SK-N-SH (cell line): ENCODE measurements at regions not wholly inside any gene's neighbourhood (a gene's known extent, or its start where the extent isn't known, plus 50 kb on each side); places are given as distances from the start of the nearest gene placed in this dataset.

Source experiments
- CTCF ChIA-PET: fragments of 300-600, 350-600 bp; formaldehyde crosslinking; extraction: SDS; loops from one replicate; lab custom pipeline; 2021; lab: Yijun Ruan, JAX
- POLR2A ChIA-PET: fragments of 350-600 bp; sonication (Branson Sonifier 250); formaldehyde crosslinking; extraction: SDS; loops from one replicate; lab custom pipeline; 2020; ENCODE audit warnings: antibody characterized with exemption, inconsistent platforms; lab: Yijun Ruan, JAX
- DNase-seq: peaks from one replicate; pipeline ENCODE4 v3.0.0; 2012
- H2AFZ ChIP-seq: fragments of 200-600 bp; sonication (generic); 2 replicates; pipeline ENCODE4 v1.8.1; 2016; ENCODE audit warnings: antibody characterized with exemption, mild to moderate bottlenecking, low read depth
- H3F3A ChIP-seq: fragments of 200-600 bp; sonication (generic); replicated peaks from 2 replicates; pipeline ENCODE3; 2016; ENCODE audit warnings: antibody characterized with exemption, mild to moderate bottlenecking; ENCODE audit not compliant: insufficient read depth
- H3K27ac ChIP-seq, 2 experiments: fragments of 200-500 bp in 1 of 2; fragments of 200-600 bp in 1 of 2; sonication (Bioruptor generic) in 1 of 2; sonication (generic), shearing (Covaris generic) in 1 of 2; 2 replicates each; pipeline versions ENCODE4 v1.5.1 to v1.6.1; 2014 to 2016; ENCODE audit warnings: low read depth in 2 of 2, inconsistent platforms in 1 of 2, low read length in 1 of 2, mild to moderate bottlenecking in 1 of 2, mixed read lengths in 1 of 2
- H3K27me3 ChIP-seq: fragments of 200-600 bp; sonication (generic), shearing (Covaris generic); 2 replicates; pipeline ENCODE4 v1.6.1; 2016; ENCODE audit warnings: mixed run types; ENCODE audit not compliant: insufficient read depth
- H3K36me3 ChIP-seq, 2 experiments: fragments of 200-500 bp in 1 of 2; fragments of 200-600 bp in 1 of 2; sonication (Bioruptor generic) in 1 of 2; sonication (generic) in 1 of 2; replicated peaks in 1 of 2; 2 replicates each; pipeline versions ENCODE3 to v1.5.1; 2014 to 2016; ENCODE audit warnings: low read length in 1 of 2, mild to moderate bottlenecking in 1 of 2; ENCODE audit not compliant: insufficient read depth in 2 of 2, control insufficient read depth in 1 of 2
- H3K4me1 ChIP-seq, 2 experiments: fragments of 200-500 bp in 1 of 2; fragments of 200-600 bp in 1 of 2; sonication (Bioruptor generic) in 1 of 2; sonication (generic), shearing (Covaris generic) in 1 of 2; 2 replicates each; pipeline versions ENCODE4 v1.5.1 to v1.6.1; 2014 to 2016; ENCODE audit warnings: low read depth in 1 of 2, low read length in 1 of 2, mixed run types in 1 of 2; ENCODE audit not compliant: insufficient read depth in 2 of 2, control insufficient read depth in 1 of 2
- H3K4me2 ChIP-seq: fragments of 200-600 bp; sonication (generic), shearing (Covaris generic); 2 replicates; pipeline ENCODE4 v1.6.1; 2017; ENCODE audit warnings: mixed run types
- H3K4me3 ChIP-seq, 2 experiments: fragments of 200-500 bp in 1 of 2; fragments of 200-600 bp in 1 of 2; sonication (Bioruptor generic) in 1 of 2; sonication (generic), shearing (Covaris generic) in 1 of 2; 2 replicates each; pipeline versions ENCODE4 v1.5.1 to v1.8.1; 2014 to 2016; ENCODE audit warnings: low read depth in 2 of 2, inconsistent platforms in 1 of 2, low read length in 1 of 2, mild to moderate bottlenecking in 1 of 2, mixed read lengths in 1 of 2, moderate library complexity in 1 of 2
- H3K79me2 ChIP-seq: fragments of 200-600 bp; sonication (generic); 2 replicates; pipeline ENCODE4 v1.8.1; 2017; ENCODE audit warnings: mild to moderate bottlenecking; ENCODE audit not compliant: insufficient read depth
- H3K9ac ChIP-seq: fragments of 200-600 bp; sonication (generic); 2 replicates; pipeline ENCODE4 v1.6.1; 2017; ENCODE audit warnings: mixed run types
- H3K9me2 ChIP-seq: fragments of 200-600 bp; sonication (generic); 2 replicates; pipeline ENCODE4 v1.6.1; 2017; ENCODE audit warnings: mixed run types
- H3K9me3 ChIP-seq: fragments of 200-600 bp; sonication (generic); 2 replicates; pipeline ENCODE4 v1.6.1; 2017; ENCODE audit warnings: mixed run types, mild to moderate bottlenecking, moderate library complexity
- H4K20me1 ChIP-seq: fragments of 200-600 bp; sonication (generic); 2 replicates; pipeline ENCODE4 v1.6.1; 2017; ENCODE audit warnings: mild to moderate bottlenecking, mixed run types; ENCODE audit not compliant: insufficient read depth
- CHD2 ChIP-seq: fragments of 150-350 bp; IDR thresholded peaks from 2 replicates; pipeline ENCODE4 v1.6.1; 2018; ENCODE audit warnings: low read length; ENCODE audit not compliant: partially characterized antibody
- ELF1 ChIP-seq: IDR thresholded peaks from 2 replicates; pipeline ENCODE4 v1.4.0; 2012
- EZH2phosphoT487 ChIP-seq: fragments of 200-600 bp; sonication (generic); IDR thresholded peaks from 2 replicates; pipeline ENCODE4 v1.6.1; 2017; ENCODE audit warnings: low read depth, mixed run types, mild to moderate bottlenecking, antibody characterized with exemption, moderate library complexity, borderline replicate concordance
- FOSL2 ChIP-seq: IDR thresholded peaks from 2 replicates; pipeline ENCODE4 v1.4.0; 2012; ENCODE audit warnings: low read depth, mild to moderate bottlenecking, moderate library complexity, borderline replicate concordance
- FOXJ3 ChIP-seq: sonication (generic); formaldehyde crosslinking; IDR thresholded peaks from 2 replicates; pipeline ENCODE4 v1.5.1; 2020; ENCODE audit warnings: mild to moderate bottlenecking, missing genetic modification reagents
- GATA2 ChIP-seq: sonication (generic); formaldehyde crosslinking; IDR thresholded peaks from 2 replicates; pipeline ENCODE4 v1.5.0; 2020; ENCODE audit warnings: mild to moderate bottlenecking, missing genetic modification reagents
- JUND ChIP-seq: IDR thresholded peaks from 2 replicates; pipeline ENCODE4 v1.4.0; 2012
- MEF2A ChIP-seq: IDR thresholded peaks from 2 replicates; pipeline ENCODE4 v1.4.0; 2012; ENCODE audit warnings: low read depth, borderline replicate concordance
- NFIC ChIP-seq: IDR thresholded peaks from 2 replicates; pipeline ENCODE4 v1.4.0; 2012; ENCODE audit warnings: borderline replicate concordance
- NRF1 ChIP-seq: IDR thresholded peaks from 2 replicates; pipeline ENCODE4 v1.6.1; 2012; ENCODE audit warnings: low read depth, mild to moderate bottlenecking, low read length
- POLR2AphosphoS5 ChIP-seq: IDR thresholded peaks from 2 replicates; pipeline ENCODE4 v1.6.1; 2012; ENCODE audit warnings: low read depth, low read length
- RCOR1 ChIP-seq: fragments of 150-350 bp; IDR thresholded peaks from 2 replicates; pipeline ENCODE4 v1.6.1; 2017; ENCODE audit warnings: antibody characterized with exemption, low read length
- RFX5 ChIP-seq: IDR thresholded peaks from 2 replicates; pipeline ENCODE4 v1.6.1; 2012; ENCODE audit warnings: mild to moderate bottlenecking, improper control_type of control experiment, low read length
- RXRA ChIP-seq: IDR thresholded peaks from 2 replicates; pipeline ENCODE4 v1.4.0; 2012; ENCODE audit warnings: low read depth, mild to moderate bottlenecking, borderline replicate concordance
- SIN3A ChIP-seq: IDR thresholded peaks from 2 replicates; pipeline ENCODE4 v1.6.1; 2012; ENCODE audit warnings: low read depth, mild to moderate bottlenecking, low read length, moderate library complexity, borderline replicate concordance
- SMC3 ChIP-seq: IDR thresholded peaks from 2 replicates; pipeline ENCODE4 v1.6.1; 2012; ENCODE audit warnings: low read depth, low read length, improper control_type of control experiment
- TEAD4 ChIP-seq: IDR thresholded peaks from 2 replicates; pipeline ENCODE4 v1.4.0; 2012; ENCODE audit warnings: mild to moderate bottlenecking, borderline replicate concordance; ENCODE audit not compliant: insufficient read depth
- WGBS: methylation state at CpG from one replicate; pipeline ENCODE4 v1.1.6; 2017; ENCODE audit warnings: low lambda C conversion rate; 5-methylcytosine and 5-hydroxymethylcytosine counted together
- TF ChIP-seq, protein P1 (sequence below): fragments of 150-350 bp; IDR thresholded peaks from 2 replicates; pipeline ENCODE4 v1.6.1; 2016; ENCODE audit warnings: mild to moderate bottlenecking, low read depth, low read length
- TF ChIP-seq, protein P2 (sequence below): IDR thresholded peaks from 2 replicates; pipeline ENCODE4 v1.6.1; 2012; ENCODE audit warnings: mild to moderate bottlenecking, low read depth, low read length, moderate library complexity
- TF ChIP-seq, protein P3 (sequence below): IDR thresholded peaks from 2 replicates; pipeline ENCODE4 v1.4.0; 2012; ENCODE audit warnings: low read depth, borderline replicate concordance

DNA sequence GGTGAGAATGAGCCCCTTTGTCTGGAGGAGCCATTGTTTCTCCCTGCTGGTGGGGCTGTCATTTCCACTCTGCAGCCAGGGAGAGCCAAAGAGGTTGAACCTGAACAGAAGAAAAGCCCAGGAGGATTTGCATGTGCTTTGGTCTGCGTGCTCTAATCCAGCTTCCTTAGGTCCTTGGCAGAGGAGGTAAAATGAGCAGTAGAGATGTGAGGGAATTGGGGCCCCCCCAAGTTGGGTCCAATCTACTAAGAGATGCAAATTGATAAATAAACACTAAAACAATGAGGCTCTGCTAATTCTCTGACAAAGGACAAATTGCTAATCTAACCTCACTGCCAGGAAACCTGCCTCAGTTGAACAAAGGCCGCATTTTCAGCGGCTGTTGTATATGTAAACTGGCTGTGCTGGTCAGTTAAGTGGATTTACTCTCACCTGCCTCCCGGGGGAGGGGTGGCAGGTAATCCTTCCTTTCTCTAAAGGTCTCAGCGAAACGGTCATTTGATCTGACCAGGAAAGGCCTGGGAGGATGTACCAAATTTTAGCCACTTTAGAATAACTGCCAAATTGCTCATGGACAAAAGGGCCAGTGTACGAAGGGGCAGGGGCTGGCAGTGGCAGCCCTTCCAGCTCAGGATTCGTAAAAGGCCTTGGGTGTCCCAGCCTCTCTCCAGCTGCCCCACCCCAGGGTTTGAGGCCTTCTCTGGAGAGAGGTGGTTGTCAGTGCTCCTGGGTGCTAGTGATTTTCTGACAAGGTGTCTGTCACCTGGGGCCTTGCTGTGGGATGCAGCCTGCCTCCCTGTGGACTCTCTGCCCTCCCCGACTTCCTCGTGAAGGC, 193.6 kb downstream of the MIB1 start:
- POLR2A ChIA-PET = no interaction called here
- no peak for DNase-seq
- Histone ChIP-seq H3K36me3 (no peaks in the 10 kb centered on the region), H3K9me3 (no peaks in the 10 kb centered on the region), H4K20me1 (no peaks in the 10 kb centered on the region), H3K27ac (no peak overlapping the region), H3K4me3 (no peak overlapping the region), H2AFZ (no peak overlapping the region), H3K4me1 (no peaks in the 10 kb centered on the region), H3K79me2 (no peaks in the 10 kb centered on the region), H3F3A (no peaks in the 10 kb centered on the region), H3K9ac (no peak overlapping the region), H3K4me2 (no peak overlapping the region), H3K9me2 (no peaks in the 10 kb centered on the region), H3K27me3 (peaks cover 79% of the 10 kb centered on the region; the same call in 1 of the 2 replicates)
- 34% methylated on average over 8 of the region's 10 CpGs for WGBS
- CTCF ChIA-PET = no interaction called here
- no peak for TF ChIP-seq GATA2 (CRISPR knock-in tag)
- no peak for TF ChIP-seq FOXJ3 (CRISPR knock-in tag)
- TF ChIP-seq NFIC = no peak
- no peak for TF ChIP-seq RFX5
- TF ChIP-seq, protein P1, sequence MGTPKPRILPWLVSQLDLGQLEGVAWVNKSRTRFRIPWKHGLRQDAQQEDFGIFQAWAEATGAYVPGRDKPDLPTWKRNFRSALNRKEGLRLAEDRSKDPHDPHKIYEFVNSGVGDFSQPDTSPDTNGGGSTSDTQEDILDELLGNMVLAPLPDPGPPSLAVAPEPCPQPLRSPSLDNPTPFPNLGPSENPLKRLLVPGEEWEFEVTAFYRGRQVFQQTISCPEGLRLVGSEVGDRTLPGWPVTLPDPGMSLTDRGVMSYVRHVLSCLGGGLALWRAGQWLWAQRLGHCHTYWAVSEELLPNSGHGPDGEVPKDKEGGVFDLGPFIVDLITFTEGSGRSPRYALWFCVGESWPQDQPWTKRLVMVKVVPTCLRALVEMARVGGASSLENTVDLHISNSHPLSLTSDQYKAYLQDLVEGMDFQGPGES = no peak
- no peak for TF ChIP-seq SIN3A

DNA sequence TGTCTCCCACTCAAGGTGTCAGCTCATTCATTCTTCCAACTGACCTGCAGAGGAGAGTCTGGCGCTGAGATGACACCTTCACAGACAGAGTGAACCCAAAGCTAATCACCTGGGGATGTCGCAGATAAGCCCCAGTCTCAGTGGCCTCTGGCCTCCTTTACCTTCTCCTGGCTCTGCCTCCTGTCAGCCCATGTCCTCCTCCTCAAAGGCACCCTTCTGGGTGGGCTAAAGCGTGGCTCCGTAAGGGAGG, 194.1 kb downstream of the MIB1 start:
- ChIA-PET POLR2A (no interaction called here), CTCF (no interaction called here)
- no peak for DNase-seq

More for the DNA sequence above, 194.1 kb downstream of the MIB1 start:
- 6% methylated on average over 3 of the region's 4 CpGs for WGBS
- H3F3A ChIP-seq = no peaks in the 10 kb centered on the region
- TF ChIP-seq ELF1 (no peak), TEAD4 (no peak), CHD2 (no peak), SMC3 (no peak), SIN3A (no peak), JUND (no peak), EZH2phosphoT487 (no peak), RCOR1 (no peak), POLR2AphosphoS5 (no peak), FOSL2 (no peak), RFX5 (no peak), GATA2 (CRISPR knock-in tag) (no peak), NRF1 (no peak), MEF2A (no peak), RXRA (no peak)
- TF ChIP-seq, protein P2, sequence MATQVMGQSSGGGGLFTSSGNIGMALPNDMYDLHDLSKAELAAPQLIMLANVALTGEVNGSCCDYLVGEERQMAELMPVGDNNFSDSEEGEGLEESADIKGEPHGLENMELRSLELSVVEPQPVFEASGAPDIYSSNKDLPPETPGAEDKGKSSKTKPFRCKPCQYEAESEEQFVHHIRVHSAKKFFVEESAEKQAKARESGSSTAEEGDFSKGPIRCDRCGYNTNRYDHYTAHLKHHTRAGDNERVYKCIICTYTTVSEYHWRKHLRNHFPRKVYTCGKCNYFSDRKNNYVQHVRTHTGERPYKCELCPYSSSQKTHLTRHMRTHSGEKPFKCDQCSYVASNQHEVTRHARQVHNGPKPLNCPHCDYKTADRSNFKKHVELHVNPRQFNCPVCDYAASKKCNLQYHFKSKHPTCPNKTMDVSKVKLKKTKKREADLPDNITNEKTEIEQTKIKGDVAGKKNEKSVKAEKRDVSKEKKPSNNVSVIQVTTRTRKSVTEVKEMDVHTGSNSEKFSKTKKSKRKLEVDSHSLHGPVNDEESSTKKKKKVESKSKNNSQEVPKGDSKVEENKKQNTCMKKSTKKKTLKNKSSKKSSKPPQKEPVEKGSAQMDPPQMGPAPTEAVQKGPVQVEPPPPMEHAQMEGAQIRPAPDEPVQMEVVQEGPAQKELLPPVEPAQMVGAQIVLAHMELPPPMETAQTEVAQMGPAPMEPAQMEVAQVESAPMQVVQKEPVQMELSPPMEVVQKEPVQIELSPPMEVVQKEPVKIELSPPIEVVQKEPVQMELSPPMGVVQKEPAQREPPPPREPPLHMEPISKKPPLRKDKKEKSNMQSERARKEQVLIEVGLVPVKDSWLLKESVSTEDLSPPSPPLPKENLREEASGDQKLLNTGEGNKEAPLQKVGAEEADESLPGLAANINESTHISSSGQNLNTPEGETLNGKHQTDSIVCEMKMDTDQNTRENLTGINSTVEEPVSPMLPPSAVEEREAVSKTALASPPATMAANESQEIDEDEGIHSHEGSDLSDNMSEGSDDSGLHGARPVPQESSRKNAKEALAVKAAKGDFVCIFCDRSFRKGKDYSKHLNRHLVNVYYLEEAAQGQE = no peak
- TF ChIP-seq, protein P3, sequence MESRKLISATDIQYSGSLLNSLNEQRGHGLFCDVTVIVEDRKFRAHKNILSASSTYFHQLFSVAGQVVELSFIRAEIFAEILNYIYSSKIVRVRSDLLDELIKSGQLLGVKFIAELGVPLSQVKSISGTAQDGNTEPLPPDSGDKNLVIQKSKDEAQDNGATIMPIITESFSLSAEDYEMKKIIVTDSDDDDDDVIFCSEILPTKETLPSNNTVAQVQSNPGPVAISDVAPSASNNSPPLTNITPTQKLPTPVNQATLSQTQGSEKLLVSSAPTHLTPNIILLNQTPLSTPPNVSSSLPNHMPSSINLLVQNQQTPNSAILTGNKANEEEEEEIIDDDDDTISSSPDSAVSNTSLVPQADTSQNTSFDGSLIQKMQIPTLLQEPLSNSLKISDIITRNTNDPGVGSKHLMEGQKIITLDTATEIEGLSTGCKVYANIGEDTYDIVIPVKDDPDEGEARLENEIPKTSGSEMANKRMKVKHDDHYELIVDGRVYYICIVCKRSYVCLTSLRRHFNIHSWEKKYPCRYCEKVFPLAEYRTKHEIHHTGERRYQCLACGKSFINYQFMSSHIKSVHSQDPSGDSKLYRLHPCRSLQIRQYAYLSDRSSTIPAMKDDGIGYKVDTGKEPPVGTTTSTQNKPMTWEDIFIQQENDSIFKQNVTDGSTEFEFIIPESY = no peak
- TF ChIP-seq, protein P1 = no peak
- no peaks in the 10 kb centered on the region for H3K36me3 ChIP-seq
- peaks cover 79% of the 10 kb centered on the region; the same call in 1 of the 2 replicates for H3K27me3 ChIP-seq
- H2AFZ ChIP-seq = no peak overlapping the region
- no peak overlapping the region for H3K4me3 ChIP-seq
- H3K4me1 ChIP-seq = no peaks in the 10 kb centered on the region
- H3K4me2 ChIP-seq = no peak overlapping the region
- H3K9me3 ChIP-seq = no peaks in the 10 kb centered on the region
- no peak overlapping the region for H3K9ac ChIP-seq
- H3K9me2 ChIP-seq = no peaks in the 10 kb centered on the region
- H4K20me1 ChIP-seq = no peaks in the 10 kb centered on the region
- H3K79me2 ChIP-seq = no peaks in the 10 kb centered on the region
- no peak overlapping the region for H3K27ac ChIP-seq
